ENCODE measurements at regions not wholly inside any gene's neighbourhood (a gene's known extent, or its start where the extent isn't known, plus 50 kb on each side); places are given as distances from the start of the nearest gene placed in this dataset.

DNA sequence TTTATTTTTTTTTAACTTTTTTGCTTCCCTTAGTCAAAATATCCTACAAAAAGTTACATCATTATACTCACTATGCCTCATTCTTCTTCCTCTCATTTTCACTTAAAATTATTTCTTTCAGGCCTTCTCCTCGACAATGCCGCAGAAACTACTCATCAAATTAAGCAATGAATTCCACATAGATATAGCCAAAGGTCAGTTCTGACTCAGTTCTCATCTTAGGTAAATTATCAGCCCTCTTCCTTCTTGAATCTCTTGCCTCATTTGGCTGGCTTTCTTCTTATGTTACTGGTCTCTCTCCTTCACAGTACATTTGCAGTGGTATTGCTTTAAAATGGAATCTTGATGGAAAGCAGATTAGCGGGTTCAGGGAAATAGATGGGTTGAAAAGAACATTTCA, 260.7 kb upstream of the BRINP3 start:
- Histone ChIP-seq H3K27me3 (ENCODE audit: control insufficient read depth, extremely low read depth, insufficient read depth, low read length) (no peaks in the 10 kb centered on the region), H2AFZ (ENCODE audit: control insufficient read depth, low read length) (no peak overlapping the region), H3K79me2 (ENCODE audit: control insufficient read depth, insufficient read depth, low read length) (no peaks in the 10 kb centered on the region), H3K36me3 (ENCODE audit: control insufficient read depth in 2 of 2, extremely low read depth in 1 of 2, insufficient read depth in 2 of 2, low read length in 2 of 2) (no peaks in the 10 kb centered on the region), H3K9ac (ENCODE audit: control insufficient read depth, extremely low read depth, insufficient read depth, low read length) (no peak overlapping the region), H3K9me1 (ENCODE audit: control insufficient read depth, extremely low read depth, insufficient read depth, low read length) (no peaks in the 10 kb centered on the region), H4K20me1 (ENCODE audit: control insufficient read depth, extremely low read depth, insufficient read depth, low read length) (no peaks in the 10 kb centered on the region), H3K9me3 (ENCODE audit: control insufficient read depth, low read depth, low read length) (no peaks in the 10 kb centered on the region), H3K4me3 (ENCODE audit: control insufficient read depth in 2 of 3, extremely low read depth in 1 of 3, insufficient read depth in 2 of 3, low read depth in 1 of 3, low read length in 3 of 3) (no peak overlapping the region), H3K4me2 (ENCODE audit: control insufficient read depth, extremely low read depth, insufficient read depth, low read depth, low read length) (no peak overlapping the region), H3K27ac (ENCODE audit: control insufficient read depth, insufficient read depth, low read length) (no peak overlapping the region), H3K4me1 (ENCODE audit: control insufficient read depth, extremely low read depth, insufficient read depth, low read length) (no peaks in the 10 kb centered on the region)
- dilution Hi-C loops (cut with MboI; ENCODE audit: extremely low pct_ligation_motif_present, low sequenced_read_pairs), result no loop called here
- no peak for FAIRE-seq
- no peak for DNase-seq (ENCODE audit: low read depth, low spot score)
- TF ChIP-seq EZH2 (IDR thresholded peaks at IDR 0.05; ENCODE audit: low read length), result no peak
- TF ChIP-seq, protein P1, sequence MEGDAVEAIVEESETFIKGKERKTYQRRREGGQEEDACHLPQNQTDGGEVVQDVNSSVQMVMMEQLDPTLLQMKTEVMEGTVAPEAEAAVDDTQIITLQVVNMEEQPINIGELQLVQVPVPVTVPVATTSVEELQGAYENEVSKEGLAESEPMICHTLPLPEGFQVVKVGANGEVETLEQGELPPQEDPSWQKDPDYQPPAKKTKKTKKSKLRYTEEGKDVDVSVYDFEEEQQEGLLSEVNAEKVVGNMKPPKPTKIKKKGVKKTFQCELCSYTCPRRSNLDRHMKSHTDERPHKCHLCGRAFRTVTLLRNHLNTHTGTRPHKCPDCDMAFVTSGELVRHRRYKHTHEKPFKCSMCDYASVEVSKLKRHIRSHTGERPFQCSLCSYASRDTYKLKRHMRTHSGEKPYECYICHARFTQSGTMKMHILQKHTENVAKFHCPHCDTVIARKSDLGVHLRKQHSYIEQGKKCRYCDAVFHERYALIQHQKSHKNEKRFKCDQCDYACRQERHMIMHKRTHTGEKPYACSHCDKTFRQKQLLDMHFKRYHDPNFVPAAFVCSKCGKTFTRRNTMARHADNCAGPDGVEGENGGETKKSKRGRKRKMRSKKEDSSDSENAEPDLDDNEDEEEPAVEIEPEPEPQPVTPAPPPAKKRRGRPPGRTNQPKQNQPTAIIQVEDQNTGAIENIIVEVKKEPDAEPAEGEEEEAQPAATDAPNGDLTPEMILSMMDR (optimal IDR thresholded peaks at IDR 0.05 in 1 of 3, IDR thresholded peaks at IDR 0.05 in 1 of 3, conservative IDR thresholded peaks at IDR 0.05 in 1 of 3; ENCODE audit: extremely low read depth in 1 of 3, insufficient read depth in 2 of 3, low read length in 3 of 3), result no peak

DNA sequence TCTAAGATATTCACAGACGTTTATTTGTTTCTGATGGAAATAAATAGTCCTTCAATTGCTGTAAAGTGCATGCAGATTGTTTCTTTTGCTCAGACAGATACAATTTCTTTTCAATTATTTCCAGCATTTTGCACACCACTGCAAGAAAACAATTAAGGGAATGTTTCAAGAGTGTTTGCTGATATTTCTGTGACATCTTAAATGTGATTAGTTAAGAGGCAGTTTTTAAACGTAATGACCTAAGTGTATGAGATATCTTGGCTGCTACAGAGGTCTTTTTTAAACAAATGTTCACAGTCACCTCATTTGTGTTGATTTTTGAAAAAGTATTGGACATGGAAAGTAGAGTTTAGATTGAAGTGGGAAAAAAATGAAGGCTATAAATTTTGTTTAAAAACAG, 262.3 kb upstream of the BRINP3 start:
- Histone ChIP-seq H3K4me1 (ENCODE audit: control insufficient read depth, extremely low read depth, insufficient read depth, low read length) (no peaks in the 10 kb centered on the region), H3K27ac (ENCODE audit: control insufficient read depth, insufficient read depth, low read length) (no peak overlapping the region), H3K9ac (ENCODE audit: control insufficient read depth, extremely low read depth, insufficient read depth, low read length) (no peak overlapping the region), H3K9me3 (ENCODE audit: control insufficient read depth, low read depth, low read length) (no peaks in the 10 kb centered on the region), H2AFZ (ENCODE audit: control insufficient read depth, low read length) (no peak overlapping the region), H3K36me3 (ENCODE audit: control insufficient read depth in 2 of 2, extremely low read depth in 1 of 2, insufficient read depth in 2 of 2, low read length in 2 of 2) (no peaks in the 10 kb centered on the region), H3K79me2 (ENCODE audit: control insufficient read depth, insufficient read depth, low read length) (no peaks in the 10 kb centered on the region), H3K9me1 (ENCODE audit: control insufficient read depth, extremely low read depth, insufficient read depth, low read length) (no peaks in the 10 kb centered on the region), H3K27me3 (ENCODE audit: control insufficient read depth, extremely low read depth, insufficient read depth, low read length) (no peaks in the 10 kb centered on the region), H3K4me2 (ENCODE audit: control insufficient read depth, extremely low read depth, insufficient read depth, low read depth, low read length) (no peak overlapping the region), H3K4me3 (ENCODE audit: control insufficient read depth in 2 of 3, extremely low read depth in 1 of 3, insufficient read depth in 2 of 3, low read depth in 1 of 3, low read length in 3 of 3) (no peak overlapping the region), H4K20me1 (ENCODE audit: control insufficient read depth, extremely low read depth, insufficient read depth, low read length) (no peaks in the 10 kb centered on the region)
- TF ChIP-seq, protein P1 (optimal IDR thresholded peaks at IDR 0.05 in 1 of 3, IDR thresholded peaks at IDR 0.05 in 1 of 3, conservative IDR thresholded peaks at IDR 0.05 in 1 of 3; ENCODE audit: extremely low read depth in 1 of 3, insufficient read depth in 2 of 3, low read length in 3 of 3), result no peak
- no peak for TF ChIP-seq EZH2 (IDR thresholded peaks at IDR 0.05; ENCODE audit: low read length)
- dilution Hi-C loops (cut with MboI; ENCODE audit: extremely low pct_ligation_motif_present, low sequenced_read_pairs), result no loop called here
- FAIRE-seq (no peak), DNase-seq (ENCODE audit: low read depth, low spot score) (no peak)

Measured in keratinocyte (primary cell).